ENCODE measurements at regions not wholly inside any gene's neighbourhood (a gene's known extent, or its start where the extent isn't known, plus 50 kb on each side); places are given as distances from the start of the nearest gene placed in this dataset.

DNA sequence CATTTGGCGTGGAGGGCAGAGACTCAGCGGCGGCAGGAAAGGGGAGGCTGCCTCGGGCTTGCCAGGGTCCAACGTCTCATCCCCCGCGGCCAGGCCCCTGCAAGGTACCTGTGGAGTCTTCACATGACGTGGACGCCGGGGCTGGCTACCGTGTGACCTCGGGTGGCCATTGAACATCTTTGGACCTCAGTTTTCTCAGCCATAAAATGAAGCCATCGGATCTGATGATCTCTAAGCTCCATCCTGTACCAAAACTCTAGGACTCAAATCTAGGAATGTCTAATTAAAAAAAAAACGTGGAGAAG lies 141.8 kb upstream of the KCNE2 start:
- TF ChIP-seq, protein P1, sequence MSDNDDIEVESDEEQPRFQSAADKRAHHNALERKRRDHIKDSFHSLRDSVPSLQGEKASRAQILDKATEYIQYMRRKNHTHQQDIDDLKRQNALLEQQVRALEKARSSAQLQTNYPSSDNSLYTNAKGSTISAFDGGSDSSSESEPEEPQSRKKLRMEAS (IDR thresholded peaks at IDR 0.05), result no peak
- TF ChIP-seq, protein P2, sequence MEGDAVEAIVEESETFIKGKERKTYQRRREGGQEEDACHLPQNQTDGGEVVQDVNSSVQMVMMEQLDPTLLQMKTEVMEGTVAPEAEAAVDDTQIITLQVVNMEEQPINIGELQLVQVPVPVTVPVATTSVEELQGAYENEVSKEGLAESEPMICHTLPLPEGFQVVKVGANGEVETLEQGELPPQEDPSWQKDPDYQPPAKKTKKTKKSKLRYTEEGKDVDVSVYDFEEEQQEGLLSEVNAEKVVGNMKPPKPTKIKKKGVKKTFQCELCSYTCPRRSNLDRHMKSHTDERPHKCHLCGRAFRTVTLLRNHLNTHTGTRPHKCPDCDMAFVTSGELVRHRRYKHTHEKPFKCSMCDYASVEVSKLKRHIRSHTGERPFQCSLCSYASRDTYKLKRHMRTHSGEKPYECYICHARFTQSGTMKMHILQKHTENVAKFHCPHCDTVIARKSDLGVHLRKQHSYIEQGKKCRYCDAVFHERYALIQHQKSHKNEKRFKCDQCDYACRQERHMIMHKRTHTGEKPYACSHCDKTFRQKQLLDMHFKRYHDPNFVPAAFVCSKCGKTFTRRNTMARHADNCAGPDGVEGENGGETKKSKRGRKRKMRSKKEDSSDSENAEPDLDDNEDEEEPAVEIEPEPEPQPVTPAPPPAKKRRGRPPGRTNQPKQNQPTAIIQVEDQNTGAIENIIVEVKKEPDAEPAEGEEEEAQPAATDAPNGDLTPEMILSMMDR (IDR thresholded peaks at IDR 0.05; ENCODE audit: control extremely low read depth in 1 of 3, insufficient read depth in 1 of 3, low read depth in 1 of 3, low read length in 3 of 3), result no peak
- TF ChIP-seq POLR2AphosphoS5 (IDR thresholded peaks at IDR 0.05; ENCODE audit: low read depth, low read length), result no peak
- no peak for TF ChIP-seq EGR1 (IDR thresholded peaks at IDR 0.05; ENCODE audit: borderline replicate concordance, low read depth, low read length)
- TF ChIP-seq, protein P3, sequence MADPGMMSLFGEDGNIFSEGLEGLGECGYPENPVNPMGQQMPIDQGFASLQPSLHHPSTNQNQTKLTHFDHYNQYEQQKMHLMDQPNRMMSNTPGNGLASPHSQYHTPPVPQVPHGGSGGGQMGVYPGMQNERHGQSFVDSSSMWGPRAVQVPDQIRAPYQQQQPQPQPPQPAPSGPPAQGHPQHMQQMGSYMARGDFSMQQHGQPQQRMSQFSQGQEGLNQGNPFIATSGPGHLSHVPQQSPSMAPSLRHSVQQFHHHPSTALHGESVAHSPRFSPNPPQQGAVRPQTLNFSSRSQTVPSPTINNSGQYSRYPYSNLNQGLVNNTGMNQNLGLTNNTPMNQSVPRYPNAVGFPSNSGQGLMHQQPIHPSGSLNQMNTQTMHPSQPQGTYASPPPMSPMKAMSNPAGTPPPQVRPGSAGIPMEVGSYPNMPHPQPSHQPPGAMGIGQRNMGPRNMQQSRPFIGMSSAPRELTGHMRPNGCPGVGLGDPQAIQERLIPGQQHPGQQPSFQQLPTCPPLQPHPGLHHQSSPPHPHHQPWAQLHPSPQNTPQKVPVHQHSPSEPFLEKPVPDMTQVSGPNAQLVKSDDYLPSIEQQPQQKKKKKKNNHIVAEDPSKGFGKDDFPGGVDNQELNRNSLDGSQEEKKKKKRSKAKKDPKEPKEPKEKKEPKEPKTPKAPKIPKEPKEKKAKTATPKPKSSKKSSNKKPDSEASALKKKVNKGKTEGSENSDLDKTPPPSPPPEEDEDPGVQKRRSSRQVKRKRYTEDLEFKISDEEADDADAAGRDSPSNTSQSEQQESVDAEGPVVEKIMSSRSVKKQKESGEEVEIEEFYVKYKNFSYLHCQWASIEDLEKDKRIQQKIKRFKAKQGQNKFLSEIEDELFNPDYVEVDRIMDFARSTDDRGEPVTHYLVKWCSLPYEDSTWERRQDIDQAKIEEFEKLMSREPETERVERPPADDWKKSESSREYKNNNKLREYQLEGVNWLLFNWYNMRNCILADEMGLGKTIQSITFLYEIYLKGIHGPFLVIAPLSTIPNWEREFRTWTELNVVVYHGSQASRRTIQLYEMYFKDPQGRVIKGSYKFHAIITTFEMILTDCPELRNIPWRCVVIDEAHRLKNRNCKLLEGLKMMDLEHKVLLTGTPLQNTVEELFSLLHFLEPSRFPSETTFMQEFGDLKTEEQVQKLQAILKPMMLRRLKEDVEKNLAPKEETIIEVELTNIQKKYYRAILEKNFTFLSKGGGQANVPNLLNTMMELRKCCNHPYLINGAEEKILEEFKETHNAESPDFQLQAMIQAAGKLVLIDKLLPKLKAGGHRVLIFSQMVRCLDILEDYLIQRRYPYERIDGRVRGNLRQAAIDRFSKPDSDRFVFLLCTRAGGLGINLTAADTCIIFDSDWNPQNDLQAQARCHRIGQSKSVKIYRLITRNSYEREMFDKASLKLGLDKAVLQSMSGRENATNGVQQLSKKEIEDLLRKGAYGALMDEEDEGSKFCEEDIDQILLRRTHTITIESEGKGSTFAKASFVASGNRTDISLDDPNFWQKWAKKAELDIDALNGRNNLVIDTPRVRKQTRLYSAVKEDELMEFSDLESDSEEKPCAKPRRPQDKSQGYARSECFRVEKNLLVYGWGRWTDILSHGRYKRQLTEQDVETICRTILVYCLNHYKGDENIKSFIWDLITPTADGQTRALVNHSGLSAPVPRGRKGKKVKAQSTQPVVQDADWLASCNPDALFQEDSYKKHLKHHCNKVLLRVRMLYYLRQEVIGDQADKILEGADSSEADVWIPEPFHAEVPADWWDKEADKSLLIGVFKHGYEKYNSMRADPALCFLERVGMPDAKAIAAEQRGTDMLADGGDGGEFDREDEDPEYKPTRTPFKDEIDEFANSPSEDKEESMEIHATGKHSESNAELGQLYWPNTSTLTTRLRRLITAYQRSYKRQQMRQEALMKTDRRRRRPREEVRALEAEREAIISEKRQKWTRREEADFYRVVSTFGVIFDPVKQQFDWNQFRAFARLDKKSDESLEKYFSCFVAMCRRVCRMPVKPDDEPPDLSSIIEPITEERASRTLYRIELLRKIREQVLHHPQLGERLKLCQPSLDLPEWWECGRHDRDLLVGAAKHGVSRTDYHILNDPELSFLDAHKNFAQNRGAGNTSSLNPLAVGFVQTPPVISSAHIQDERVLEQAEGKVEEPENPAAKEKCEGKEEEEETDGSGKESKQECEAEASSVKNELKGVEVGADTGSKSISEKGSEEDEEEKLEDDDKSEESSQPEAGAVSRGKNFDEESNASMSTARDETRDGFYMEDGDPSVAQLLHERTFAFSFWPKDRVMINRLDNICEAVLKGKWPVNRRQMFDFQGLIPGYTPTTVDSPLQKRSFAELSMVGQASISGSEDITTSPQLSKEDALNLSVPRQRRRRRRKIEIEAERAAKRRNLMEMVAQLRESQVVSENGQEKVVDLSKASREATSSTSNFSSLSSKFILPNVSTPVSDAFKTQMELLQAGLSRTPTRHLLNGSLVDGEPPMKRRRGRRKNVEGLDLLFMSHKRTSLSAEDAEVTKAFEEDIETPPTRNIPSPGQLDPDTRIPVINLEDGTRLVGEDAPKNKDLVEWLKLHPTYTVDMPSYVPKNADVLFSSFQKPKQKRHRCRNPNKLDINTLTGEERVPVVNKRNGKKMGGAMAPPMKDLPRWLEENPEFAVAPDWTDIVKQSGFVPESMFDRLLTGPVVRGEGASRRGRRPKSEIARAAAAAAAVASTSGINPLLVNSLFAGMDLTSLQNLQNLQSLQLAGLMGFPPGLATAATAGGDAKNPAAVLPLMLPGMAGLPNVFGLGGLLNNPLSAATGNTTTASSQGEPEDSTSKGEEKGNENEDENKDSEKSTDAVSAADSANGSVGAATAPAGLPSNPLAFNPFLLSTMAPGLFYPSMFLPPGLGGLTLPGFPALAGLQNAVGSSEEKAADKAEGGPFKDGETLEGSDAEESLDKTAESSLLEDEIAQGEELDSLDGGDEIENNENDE (IDR thresholded peaks at IDR 0.05; ENCODE audit: insufficient replicate concordance, low read length), result no peak
- TF ChIP-seq EZH2 (IDR thresholded peaks at IDR 0.05; ENCODE audit: low read depth, low read length, severe bottlenecking), result no peak
- TF ChIP-seq NRF1 (IDR thresholded peaks at IDR 0.05; ENCODE audit: low read depth, low read length), result no peak
- TF ChIP-seq GTF2F1 (IDR thresholded peaks at IDR 0.05; ENCODE audit: borderline replicate concordance, low read depth, low read length), result no peak
- TF ChIP-seq POLR2A (IDR thresholded peaks at IDR 0.05; ENCODE audit: control extremely low read depth in 1 of 2, low read depth in 2 of 2, low read length in 2 of 2), result no peak
- TF ChIP-seq CEBPB (IDR thresholded peaks at IDR 0.05; ENCODE audit: low read depth, low read length), result no peak
- no peak for TF ChIP-seq SP1 (IDR thresholded peaks at IDR 0.05; ENCODE audit: low read depth, low read length)
- TF ChIP-seq SP2 (IDR thresholded peaks at IDR 0.05; ENCODE audit: low read length), result no peak
- no peak for TF ChIP-seq TAF1 (IDR thresholded peaks at IDR 0.05; ENCODE audit: low read depth, low read length)
- TF ChIP-seq BACH1 (IDR thresholded peaks at IDR 0.05; ENCODE audit: low read length), result no peak

All from H1 (cell line).